IMR-90 (cell line): ENCODE measurements at regions not wholly inside any gene's neighbourhood (a gene's known extent, or its start where the extent isn't known, plus 50 kb on each side); places are given as distances from the start of the nearest gene placed in this dataset.

Experiments
- ATAC-seq: fragments of 200-7000 bp; cut with Tn5 transposase; 2 replicates; pipeline ENCODE4 v1.9.1; 2020; ENCODE audit warnings: low read depth, mild to moderate bottlenecking, moderate library complexity
- BruUV-seq: library from RNA; stranded (reverse); fragments of 400-500 nt; replicated peaks from 2 replicates; lab custom pipeline; 2021; lab: Mats Ljungman, UMichigan
- CTCF ChIA-PET: fragments of 300-600 bp; formaldehyde crosslinking; extraction: SDS; loops from one replicate; lab custom pipeline; 2021; ENCODE audit warnings: antibody characterized with exemption; lab: Yijun Ruan, JAX
- POLR2A ChIA-PET: fragments of 300-600 bp; sonication (Branson Sonifier 250); formaldehyde crosslinking; loops from one replicate; lab custom pipeline; 2022; ENCODE audit warnings: antibody characterized with exemption; ENCODE audit not compliant: unreplicated experiment; lab: Charles Lee
- DNase-seq: peaks from one replicate; pipeline ENCODE4 v3.0.0; 2013
- H2AFZ ChIP-seq: replicated peaks from 2 replicates; pipeline ENCODE3; 2013; ENCODE audit warnings: low read length, mild to moderate bottlenecking; ENCODE audit not compliant: poor library complexity
- H2AK5ac ChIP-seq: 2 replicates; pipeline ENCODE4 v1.6.1; 2013; ENCODE audit warnings: low read depth, low read length, inconsistent platforms
- H2AK9ac ChIP-seq: replicated peaks from 2 replicates; pipeline ENCODE3; 2013; ENCODE audit warnings: mild to moderate bottlenecking, low read depth, low read length, moderate library complexity; ENCODE audit not compliant: poor library complexity
- H2BK120ac ChIP-seq: 2 replicates; pipeline ENCODE4 v1.6.1; 2013; ENCODE audit warnings: low read depth, low read length, inconsistent platforms
- H2BK15ac ChIP-seq: 3 replicates; pipeline ENCODE4 v1.6.1; 2013; ENCODE audit warnings: low read depth, low read length, inconsistent platforms
- H2BK20ac ChIP-seq: 2 replicates; pipeline ENCODE4 v1.6.1; 2013; ENCODE audit warnings: low read depth, mild to moderate bottlenecking, inconsistent platforms, low read length, moderate library complexity
- H2BK5ac ChIP-seq: 2 replicates; pipeline ENCODE4 v1.6.1; 2013; ENCODE audit warnings: mild to moderate bottlenecking, low read depth, low read length, inconsistent platforms; ENCODE audit not compliant: poor library complexity, severe bottlenecking
- H3K14ac ChIP-seq: replicated peaks from 2 replicates; pipeline ENCODE4 v1.6.1; 2013; ENCODE audit warnings: low read depth, low read length, inconsistent platforms
- H3K18ac ChIP-seq: 2 replicates; pipeline ENCODE4 v1.6.1; 2013; ENCODE audit warnings: low read depth, low read length, control low read depth
- H3K23ac ChIP-seq: 2 replicates; pipeline ENCODE4 v1.6.1; 2013; ENCODE audit warnings: low read depth, low read length, inconsistent platforms
- H3K27ac ChIP-seq: 2 replicates; pipeline ENCODE4 v1.5.1; 2013; ENCODE audit warnings: mild to moderate bottlenecking, control low read depth, low read length; ENCODE audit not compliant: insufficient read depth
- H3K27me3 ChIP-seq: 2 replicates; pipeline ENCODE4 v1.6.1; 2013; ENCODE audit warnings: low read length; ENCODE audit not compliant: control insufficient read depth, insufficient read depth
- H3K36me3 ChIP-seq: 2 replicates; pipeline ENCODE4 v1.6.1; 2013; ENCODE audit warnings: low read length, mixed read lengths; ENCODE audit not compliant: control insufficient read depth, insufficient read depth
- H3K4ac ChIP-seq: 2 replicates; pipeline ENCODE4 v1.6.1; 2013; ENCODE audit warnings: low read depth, low read length, inconsistent platforms
- H3K4me1 ChIP-seq: 2 replicates; pipeline ENCODE4 v1.6.1; 2013; ENCODE audit warnings: low read length, mixed read lengths; ENCODE audit not compliant: control insufficient read depth, insufficient read depth
- H3K4me2 ChIP-seq: 2 replicates; pipeline ENCODE4 v1.6.1; 2013; ENCODE audit warnings: low read depth, mild to moderate bottlenecking, control low read depth, low read length, moderate library complexity
- H3K4me3 ChIP-seq: 2 replicates; pipeline ENCODE4 v1.5.1; 2013; ENCODE audit warnings: low read depth, mild to moderate bottlenecking, control low read depth, low read length, moderate library complexity; ENCODE audit not compliant: insufficient read depth
- H3K56ac ChIP-seq: 2 replicates; pipeline ENCODE4 v1.6.1; 2013; ENCODE audit warnings: low read length, inconsistent platforms; ENCODE audit not compliant: insufficient read depth; ENCODE audit errors: extremely low read depth
- H3K79me1 ChIP-seq, 2 experiments: 2 replicates each; pipeline ENCODE4 v1.6.1; 2013; ENCODE audit warnings: low read length in 2 of 2, inconsistent platforms in 1 of 2, low read depth in 1 of 2
- H3K9ac ChIP-seq: 2 replicates; pipeline ENCODE4 v1.6.1; 2013; ENCODE audit warnings: low read depth, low read length, control low read depth
- H3K9me1 ChIP-seq: 2 replicates; pipeline ENCODE4 v1.6.1; 2013; ENCODE audit warnings: low read length, inconsistent platforms; ENCODE audit not compliant: insufficient read depth
- H3K9me3 ChIP-seq: 2 replicates; pipeline ENCODE4 v1.6.1; 2013; ENCODE audit warnings: low read length; ENCODE audit not compliant: control insufficient read depth, insufficient read depth
- H4K20me1 ChIP-seq: 2 replicates; pipeline ENCODE4 v1.6.1; 2013; ENCODE audit warnings: low read length, inconsistent platforms; ENCODE audit not compliant: insufficient read depth
- H4K5ac ChIP-seq: 2 replicates; pipeline ENCODE4 v1.6.1; 2013; ENCODE audit warnings: mild to moderate bottlenecking, low read depth, low read length, control low read depth
- H4K8ac ChIP-seq, 2 experiments: 2 replicates each; pipeline ENCODE4 v1.6.1; 2013; ENCODE audit warnings: low read depth in 2 of 2, low read length in 2 of 2, control low read depth in 1 of 2, inconsistent platforms in 1 of 2
- H4K91ac ChIP-seq: 2 replicates; pipeline ENCODE4 v1.6.1; 2013; ENCODE audit warnings: low read depth, low read length, inconsistent platforms; ENCODE audit not compliant: insufficient read depth
- BHLHE40 ChIP-seq: fragments of 150-350 bp; IDR thresholded peaks from 2 replicates; pipeline ENCODE4 v1.6.1; 2016; ENCODE audit warnings: mild to moderate bottlenecking, low read depth, low read length
- CEBPB ChIP-seq: IDR thresholded peaks from 2 replicates; pipeline ENCODE4 v1.6.1; 2012; ENCODE audit warnings: low read depth, low read length, improper control_type of control experiment
- CHD1 ChIP-seq: IDR thresholded peaks from 2 replicates; pipeline ENCODE4 v1.6.1; 2012; ENCODE audit warnings: low read depth, low read length, improper control_type of control experiment
- CTCF ChIP-seq: conservative IDR thresholded peaks from 2 replicates; pipeline ENCODE4 v1.5.1; 2012; ENCODE audit warnings: mild to moderate bottlenecking, low read depth, low read length, improper control_type of control experiment
- ELK1 ChIP-seq: fragments of 150-350 bp; IDR thresholded peaks from 2 replicates; pipeline ENCODE4 v1.6.1; 2016; ENCODE audit warnings: low read depth, mild to moderate bottlenecking, low read length, moderate library complexity, borderline replicate concordance
- FOS ChIP-seq: fragments of 150-350 bp; IDR thresholded peaks from 2 replicates; pipeline ENCODE4 v1.6.1; 2016; ENCODE audit warnings: low read depth, low read length
- MAFK ChIP-seq: IDR thresholded peaks from 2 replicates; pipeline ENCODE4 v1.6.1; 2012; ENCODE audit warnings: low read depth, low read length, improper control_type of control experiment
- MAZ ChIP-seq: IDR thresholded peaks from 2 replicates; pipeline ENCODE4 v1.6.1; 2012; ENCODE audit warnings: low read depth, mild to moderate bottlenecking, low read length, improper control_type of control experiment, moderate library complexity, borderline replicate concordance
- MXI1 ChIP-seq: IDR thresholded peaks from 2 replicates; pipeline ENCODE4 v1.6.1; 2012; ENCODE audit warnings: low read depth, mild to moderate bottlenecking, low read length, moderate library complexity, borderline replicate concordance
- NFE2L2 ChIP-seq: fragments of 150-350 bp; IDR thresholded peaks from 2 replicates; pipeline ENCODE4 v1.6.1; 2016; ENCODE audit warnings: low read depth, mild to moderate bottlenecking, low read length
- POLR2A ChIP-seq: IDR thresholded peaks from 2 replicates; pipeline ENCODE4 v1.6.1; 2012; ENCODE audit warnings: mild to moderate bottlenecking, low read depth, low read length
- RAD21 ChIP-seq: IDR thresholded peaks from 2 replicates; pipeline ENCODE4 v1.6.1; 2012; ENCODE audit warnings: low read length, improper control_type of control experiment
- RCOR1 ChIP-seq: IDR thresholded peaks from 2 replicates; pipeline ENCODE4 v1.6.1; 2012; ENCODE audit warnings: mild to moderate bottlenecking, low read length, improper control_type of control experiment; ENCODE audit not compliant: insufficient replicate concordance
- RFX5 ChIP-seq: IDR thresholded peaks from 2 replicates; pipeline ENCODE4 v1.8.0; 2012; ENCODE audit warnings: low read depth, mild to moderate bottlenecking, low read length, moderate library complexity
- USF2 ChIP-seq: fragments of 150-350 bp; IDR thresholded peaks from 2 replicates; pipeline ENCODE4 v1.6.1; 2017; ENCODE audit warnings: mild to moderate bottlenecking, antibody characterized with exemption, low read length, low read depth
- WGBS, 2 experiments: methylation state at CpG; one replicate each; pipeline versions ENCODE4 v1.1.5 to v1.1.7; 2013; ENCODE audit warnings: missing lambda C conversion rate in 2 of 2; ENCODE audit not compliant: insufficient read length in 1 of 2; ENCODE audit errors: extremely low coverage in 2 of 2; 5-methylcytosine and 5-hydroxymethylcytosine counted together
- dilution Hi-C: fragments of 300-500 bp; cut with HindIII; formaldehyde crosslinking; loops from one replicate; pipeline ENCODE4 v1.14.3; 2018; ENCODE audit warnings: low sequenced_read_pairs; ENCODE audit not compliant: unreplicated experiment
- in situ Hi-C: fragments of 300-500 bp; cut with MboI; formaldehyde crosslinking; loops from 3 replicates; pipeline ENCODE4 v1.14.3; 2019; ENCODE audit warnings: low sequenced_read_pairs, inconsistent platforms, mixed read lengths
- intact Hi-C: fragments of 100-400 bp; cut with micrococcal nuclease; formaldehyde crosslinking; loops from 2 replicates; pipeline ENCODE4 v1.10.0; 2022

GRCh38 chr16:86306011-86306644 is 204.2 kb upstream of the FOXF1 start:
- H2AK9ac ChIP-seq, result no peak overlapping the region
- POLR2A ChIA-PET, result no interaction called here
- no peaks in the 10 kb centered on the region for H4K20me1 ChIP-seq
- peak overlapping the region; percentile 100 for H2BK5ac ChIP-seq
- intact Hi-C loops (loop anchor here (2.0 kb wide), 1 partner anchor 203 kb away; no protein-coding TSS in a partner anchor), dilution Hi-C loops (no loop called here), in situ Hi-C loops (loop anchor here (25.0 kb wide), 1 partner anchor 494 kb away; no protein-coding TSS in a partner anchor)
- no peaks in the 10 kb centered on the region for H3K27me3 ChIP-seq
- H3K9me1 ChIP-seq, result peaks cover 26% of the 10 kb centered on the region
- H4K5ac ChIP-seq, result peak overlapping the region; percentile 97
- ATAC-seq (peak; percentile 21), DNase-seq (peak; percentile 88)
- H3K14ac ChIP-seq, result peak overlapping the region; percentile 78
- peak overlapping the region; percentile 97; the same call in 1 of the 2 replicates for H3K23ac ChIP-seq
- peak overlapping the region; percentile 99 for H2BK120ac ChIP-seq
- peak overlapping the region; percentile 22 to 93 for H4K8ac ChIP-seq
- H3K9me3 ChIP-seq, result no peaks in the 10 kb centered on the region
- CTCF ChIA-PET, result interaction anchor here (0.6 to 0.8 kb wide), 3 partner anchors 8 to 221 kb away, joined by 3 read pairs; no protein-coding TSS in a partner anchor
- H3K79me1 ChIP-seq, result peaks cover 7 to 50% of the 10 kb centered on the region in 2 experiments; a peak in 3 of 4 replicates
- no peak overlapping the region for H3K9ac ChIP-seq
- H3K56ac ChIP-seq, result peak overlapping the region; percentile 89; the same call in 1 of the 2 replicates
- H3K18ac ChIP-seq, result peak overlapping the region; percentile 92
- peak overlapping the region; percentile 96 for H3K4ac ChIP-seq
- peaks cover 40% of the 10 kb centered on the region for H3K4me1 ChIP-seq
- peak overlapping the region; percentile 100 for H3K27ac ChIP-seq
- no peak overlapping the region for H2AFZ ChIP-seq
- peak overlapping the region; percentile 99 for H2BK20ac ChIP-seq
- peak overlapping the region; percentile 57 for H2AK5ac ChIP-seq
- H3K4me3 ChIP-seq, result no peak overlapping the region
- no peak overlapping the region; the same call in 1 of the 2 replicates for H3K4me2 ChIP-seq
- peak overlapping the region; percentile 99 for H4K91ac ChIP-seq
- no TSS peak for BruUV-seq
- WGBS, 2 experiments, result no CpG with 5 or more reads among the region's 7 CpGs
- no peaks in the 10 kb centered on the region for H3K36me3 ChIP-seq
- peak overlapping the region; percentile 84; the same call in 2 of the 3 replicates for H2BK15ac ChIP-seq
- TF ChIP-seq BHLHE40, result no peak
- TF ChIP-seq RCOR1, result peak; percentile 95
- TF ChIP-seq CEBPB, result peak; percentile 60; the same call in 1 of the 2 replicates
- no peak for TF ChIP-seq MXI1
- TF ChIP-seq ELK1, result no peak
- TF ChIP-seq CTCF, result no peak
- TF ChIP-seq FOS, result no peak
- TF ChIP-seq RAD21, result no peak
- TF ChIP-seq RFX5, result no peak
- no peak for TF ChIP-seq MAFK
- TF ChIP-seq MAZ, result no peak
- TF ChIP-seq USF2, result no peak
- no peak for TF ChIP-seq CHD1
- no peak for TF ChIP-seq NFE2L2
- no peak for TF ChIP-seq POLR2A
